Lower lobe of right lung (tissue), 2 donors: ENCODE measurements at regions not wholly inside any gene's neighbourhood (a gene's known extent, or its start where the extent isn't known, plus 50 kb on each side); places are given as distances from the start of the nearest gene placed in this dataset.
"Not testable (repeated sequence)": the region's sequence is repeated elsewhere in the genome, so short reads cannot be mapped to it uniquely, and the experiment has no call there.

ENCODE experiments used
- ATAC-seq, 2 donors: fragments of 200-7000 bp; cut with Tn5 transposase; one replicate each; pipeline ENCODE4 v1.9.1; 2020 to 2022; ENCODE audit warnings: mild to moderate bottlenecking in 2 of 2, moderate library complexity in 2 of 2
- DNase-seq: peaks from one replicate; pipeline ENCODE4 v3.0.0-alpha.2; 2020
- H3K27ac ChIP-seq: fragments of 200-600 bp; one replicate; pipeline ENCODE4 v1.8.0; 2022
- H3K27me3 ChIP-seq: fragments of 200-600 bp; one replicate; pipeline ENCODE4 v1.8.0; 2022; ENCODE audit warnings: low read depth
- H3K36me3 ChIP-seq: fragments of 200-600 bp; one replicate; pipeline ENCODE4 v1.8.0; 2022; ENCODE audit warnings: mild to moderate bottlenecking
- H3K4me1 ChIP-seq: fragments of 200-600 bp; one replicate; pipeline ENCODE4 v1.8.0; 2022
- H3K4me3 ChIP-seq: fragments of 200-600 bp; one replicate; pipeline ENCODE4 v1.8.0; 2022; ENCODE audit warnings: mild to moderate bottlenecking
- H3K9me3 ChIP-seq: fragments of 200-600 bp; one replicate; pipeline ENCODE4 v1.8.0; 2022
- intact Hi-C: fragments of 100-400 bp; cut with DNase I; formaldehyde crosslinking; loops from one replicate; pipeline ENCODE4 v1.11.0; 2022
- TF ChIP-seq, protein P1 (sequence below): fragments of 200-600 bp; IDR thresholded peaks from one replicate; pipeline ENCODE4 v1.8.0; 2022; ENCODE audit warnings: antibody characterized with exemption, mild to moderate bottlenecking
- donor health status: DM: no; HTN: yes; CAD: no; lungs with severe emphysema.

DNA sequence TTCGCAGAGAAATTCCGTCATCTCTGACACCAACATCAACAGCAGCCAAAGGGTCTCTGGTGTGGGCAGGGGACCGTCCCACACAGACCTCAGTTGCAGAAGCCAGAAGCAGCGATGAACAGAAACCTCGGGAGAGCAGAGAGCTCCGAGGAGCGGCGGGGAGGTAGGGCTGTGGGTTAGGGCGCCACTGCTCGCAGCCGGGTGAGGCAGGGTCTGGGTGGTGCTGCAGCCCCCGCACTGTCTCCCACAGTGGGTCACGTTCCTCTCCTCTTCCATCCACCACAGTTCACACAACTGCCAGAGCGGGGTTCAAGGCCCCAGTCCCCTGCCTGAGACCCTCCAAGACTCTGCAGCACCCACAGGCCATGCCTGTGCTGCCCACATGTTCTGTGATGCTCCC is 99.9 kb downstream of the OLFM1 start:
- Histone ChIP-seq H3K4me1 (no peaks in the 10 kb centered on the region), H3K27me3 (peaks cover 39% of the 10 kb centered on the region), H3K9me3 (no peaks in the 10 kb centered on the region), H3K4me3 (no peak overlapping the region), H3K36me3 (no peaks in the 10 kb centered on the region), H3K27ac (no peak overlapping the region)
- DNase-seq (no peak), ATAC-seq (no peak)
- intact Hi-C loops, result no loop called here
- TF ChIP-seq, protein P1, sequence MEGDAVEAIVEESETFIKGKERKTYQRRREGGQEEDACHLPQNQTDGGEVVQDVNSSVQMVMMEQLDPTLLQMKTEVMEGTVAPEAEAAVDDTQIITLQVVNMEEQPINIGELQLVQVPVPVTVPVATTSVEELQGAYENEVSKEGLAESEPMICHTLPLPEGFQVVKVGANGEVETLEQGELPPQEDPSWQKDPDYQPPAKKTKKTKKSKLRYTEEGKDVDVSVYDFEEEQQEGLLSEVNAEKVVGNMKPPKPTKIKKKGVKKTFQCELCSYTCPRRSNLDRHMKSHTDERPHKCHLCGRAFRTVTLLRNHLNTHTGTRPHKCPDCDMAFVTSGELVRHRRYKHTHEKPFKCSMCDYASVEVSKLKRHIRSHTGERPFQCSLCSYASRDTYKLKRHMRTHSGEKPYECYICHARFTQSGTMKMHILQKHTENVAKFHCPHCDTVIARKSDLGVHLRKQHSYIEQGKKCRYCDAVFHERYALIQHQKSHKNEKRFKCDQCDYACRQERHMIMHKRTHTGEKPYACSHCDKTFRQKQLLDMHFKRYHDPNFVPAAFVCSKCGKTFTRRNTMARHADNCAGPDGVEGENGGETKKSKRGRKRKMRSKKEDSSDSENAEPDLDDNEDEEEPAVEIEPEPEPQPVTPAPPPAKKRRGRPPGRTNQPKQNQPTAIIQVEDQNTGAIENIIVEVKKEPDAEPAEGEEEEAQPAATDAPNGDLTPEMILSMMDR, result no peak

GRCh38 chr9:135188681-135189151 is 101.2 kb downstream of the OLFM1 start:
- no peak overlapping the region for H3K4me3 ChIP-seq
- no peaks in the 10 kb centered on the region for H3K9me3 ChIP-seq
- no peak overlapping the region for H3K27ac ChIP-seq
- peaks cover 52% of the 10 kb centered on the region for H3K27me3 ChIP-seq
- H3K36me3 ChIP-seq, result no peaks in the 10 kb centered on the region
- H3K4me1 ChIP-seq, result no peaks in the 10 kb centered on the region
- ATAC-seq (no peak), DNase-seq (no peak)
- intact Hi-C loops, result no loop called here
- TF ChIP-seq, protein P1, result no peak

- Histone ChIP-seq H3K4me1 (no peaks in the 10 kb centered on the region), H3K27ac (no peak overlapping the region), H3K36me3 (no peaks in the 10 kb centered on the region), H3K4me3 (no peak overlapping the region), H3K9me3 (no peaks in the 10 kb centered on the region), H3K27me3 (peaks cover 54% of the 10 kb centered on the region)
- TF ChIP-seq, protein P1, result no peak
- no peak for DNase-seq
- no peak for ATAC-seq
- intact Hi-C loops, result no loop called here
These were observed 102.0 kb downstream of the OLFM1 start for GRCh38 chr9:135189497-135189896.

- no peak for DNase-seq
- intact Hi-C loops, result no loop called here
- TF ChIP-seq, protein P1, result no peak
- no peak for ATAC-seq
- Histone ChIP-seq H3K9me3 (no peaks in the 10 kb centered on the region), H3K27me3 (peaks cover 55% of the 10 kb centered on the region), H3K27ac (no peak overlapping the region), H3K4me1 (no peaks in the 10 kb centered on the region), H3K36me3 (no peaks in the 10 kb centered on the region), H3K4me3 (no peak overlapping the region)
These were observed 103.5 kb downstream of the OLFM1 start for GRCh38 chr9:135190789-135191577.

- TF ChIP-seq, protein P1, result no peak
- DNase-seq, result no peak
- Histone ChIP-seq H3K9me3 (no peaks in the 10 kb centered on the region), H3K4me1 (no peaks in the 10 kb centered on the region), H3K36me3 (no peaks in the 10 kb centered on the region), H3K27me3 (peaks cover 40% of the 10 kb centered on the region), H3K27ac (no peak overlapping the region), H3K4me3 (no peak overlapping the region)
- intact Hi-C loops, result no loop called here
- ATAC-seq, result no peak
These were observed 105.2 kb downstream of the OLFM1 start for GRCh38 chr9:135192686-135193085.

GRCh38 chr9:135195975-135196374 is 108.5 kb downstream of the OLFM1 start:
- H3K9me3 ChIP-seq, H3K27ac ChIP-seq, H3K36me3 ChIP-seq, DNase-seq, H3K4me3 ChIP-seq, H3K4me1 ChIP-seq, ATAC-seq, intact Hi-C loops: not testable (repeated sequence)
- H3K27me3 ChIP-seq, result peaks cover 59% of the 10 kb centered on the region
